Stomach (tissue), 8 donors: ENCODE measurements at regions not wholly inside any gene's neighbourhood (a gene's known extent, or its start where the extent isn't known, plus 50 kb on each side); places are given as distances from the start of the nearest gene placed in this dataset.

Experiments used
- DNase-seq, 2 donors: peaks; one replicate each; pipeline versions ENCODE4 v3.0.0 to v3.0.0-alpha.2; 2013 to 2019
- H3K27ac ChIP-seq, 5 donors: fragments of 200-600 bp in 4 of 5; sonication (generic) in 4 of 5; one replicate each; pipeline ENCODE4 v1.5.1; 2013 to 2019; ENCODE audit warnings: mild to moderate bottlenecking in 1 of 5, moderate library complexity in 1 of 5
- H3K27me3 ChIP-seq, 3 donors: fragments of 200-600 bp; sonication (generic); one replicate each; pipeline ENCODE4 v1.5.1; 2017 to 2019; ENCODE audit warnings: mixed run types in 1 of 3
- H3K36me3 ChIP-seq, 4 donors: fragments of 200-600 bp; sonication (generic); 1 replicate in 3 of 4; 2 replicates in 1 of 4; pipeline ENCODE4 v1.5.1; 2016 to 2019
- H3K4me1 ChIP-seq, 4 donors: fragments of 200-600 bp; sonication (generic); one replicate each; pipeline ENCODE4 v1.5.1; 2016 to 2019
- H3K4me3 ChIP-seq, 4 donors: fragments of 200-600 bp; sonication (generic) in 3 of 4; one replicate each; pipeline ENCODE4 v1.5.1; 2016 to 2019; ENCODE audit warnings: mild to moderate bottlenecking in 1 of 4
- H3K9me3 ChIP-seq, 4 donors: fragments of 200-600 bp; sonication (generic); one replicate each; pipeline ENCODE4 v1.5.1; 2016 to 2019
- CTCF ChIP-seq, 7 experiments: fragments of 450-650 bp in 4 of 7; fragments of 200-600 bp in 3 of 7; sonication (generic) in 3 of 7; IDR thresholded peaks; one replicate each; pipeline ENCODE4 v1.5.1; 2016 to 2019; ENCODE audit warnings: antibody characterized with exemption in 7 of 7, control low read depth in 2 of 7, mild to moderate bottlenecking in 1 of 7
- EP300 ChIP-seq: sonication (generic); formaldehyde crosslinking; IDR thresholded peaks from one replicate; pipeline ENCODE4 v1.6.1; 2017; ENCODE audit warnings: antibody characterized with exemption
- POLR2A ChIP-seq, 4 donors: fragments of 450-650 bp; IDR thresholded peaks; one replicate each; pipeline ENCODE4 v1.6.1; 2016; ENCODE audit warnings: antibody characterized with exemption in 4 of 4, control low read depth in 2 of 4, mild to moderate bottlenecking in 1 of 4, moderate library complexity in 1 of 4
- POLR2AphosphoS5 ChIP-seq, 3 donors: sonication (generic); formaldehyde crosslinking; IDR thresholded peaks; one replicate each; pipeline ENCODE4 v1.6.1; 2016; ENCODE audit warnings: antibody characterized with exemption in 3 of 3
- WGBS, 5 donors: extraction: QIAGEN DNeasy Blood & Tissue Kit in 3 of 5; methylation state at CpG; one replicate each; pipeline versions ENCODE4 v1.1.5 to v1.1.7; 2013 to 2018; 5-methylcytosine and 5-hydroxymethylcytosine counted together
- intact Hi-C: fragments of 100-400 bp; cut with DNase I; formaldehyde crosslinking; loops from one replicate; pipeline ENCODE4 v1.15.1; 2023; ENCODE audit warnings: low total_unique reads
- donor health status: healthy with polysubstance abuse.
- donor health status: Bipolar disorder and iron deficiency.
- donor health status: healthy.

GRCh38 chr2:34844629-34845028, 1245.5 kb upstream of the FAM98A start:
- H3K4me3 ChIP-seq = no peak overlapping the region
- no peaks in the 10 kb centered on the region for H3K36me3 ChIP-seq
- intact Hi-C loops = no loop called here
- H3K27ac ChIP-seq = no peak overlapping the region
- no peak for TF ChIP-seq POLR2A (IDR thresholded peaks at IDR 0.05)
- TF ChIP-seq EP300 = no peak
- TF ChIP-seq CTCF (IDR thresholded peaks at IDR 0.05) = no peak
- no peak for TF ChIP-seq POLR2AphosphoS5 (IDR thresholded peaks at IDR 0.05)
- DNase-seq = no peak
- no peaks in the 10 kb centered on the region for H3K27me3 ChIP-seq
- H3K4me1 ChIP-seq = no peaks in the 10 kb centered on the region
- no peaks in the 10 kb centered on the region for H3K9me3 ChIP-seq

- 89 to 95% (median 92%) methylated on average over 3 of the region's 3 CpGs for WGBS, 5 donors
- no peaks in the 10 kb centered on the region for H3K36me3 ChIP-seq
These were observed 1239.3 kb upstream of the FAM98A start for GRCh38 chr2:34838408-34838807.

GRCh38 chr2:34836361-34836760, 1237.3 kb upstream of the FAM98A start:
- Histone ChIP-seq H3K36me3 (no peaks in the 10 kb centered on the region), H3K27ac (no peak overlapping the region), H3K9me3 (peaks cover 0 to 17% (median 0%) of the 10 kb centered on the region in 4 donors), H3K27me3 (no peaks in the 10 kb centered on the region), H3K4me1 (no peaks in the 10 kb centered on the region), H3K4me3 (no peak overlapping the region)
- WGBS, 5 donors = 81 to 87% (median 86%) methylated on average over 1 of the region's 1 CpG
- no peak for TF ChIP-seq POLR2A (IDR thresholded peaks at IDR 0.05)
- TF ChIP-seq EP300 = no peak
- TF ChIP-seq POLR2AphosphoS5 (IDR thresholded peaks at IDR 0.05) = no peak
- no peak for TF ChIP-seq CTCF (IDR thresholded peaks at IDR 0.05)
- intact Hi-C loops = no loop called here
- no peak for DNase-seq

More at GRCh38 chr2:34838408-34838807, 1239.3 kb upstream of the FAM98A start:
- H3K9me3 ChIP-seq = peaks cover 0 to 17% (median 0%) of the 10 kb centered on the region in 4 donors
- no peaks in the 10 kb centered on the region for H3K4me1 ChIP-seq
- H3K27ac ChIP-seq = no peak overlapping the region
- H3K27me3 ChIP-seq = no peaks in the 10 kb centered on the region
- TF ChIP-seq POLR2AphosphoS5 (IDR thresholded peaks at IDR 0.05) (no peak), CTCF (IDR thresholded peaks at IDR 0.05) (no peak), EP300 (no peak), POLR2A (IDR thresholded peaks at IDR 0.05) (no peak)
- H3K4me3 ChIP-seq = no peak overlapping the region
- DNase-seq = no peak
- intact Hi-C loops = no loop called here

- H3K4me1 ChIP-seq = no peaks in the 10 kb centered on the region
- H3K27ac ChIP-seq = no peak overlapping the region
- no peaks in the 10 kb centered on the region for H3K27me3 ChIP-seq
- no peak for DNase-seq
- WGBS, 5 donors = 80 to 96% (median 82%) methylated on average over 4 of the region's 4 CpGs
- no peak for TF ChIP-seq CTCF (IDR thresholded peaks at IDR 0.05)
- TF ChIP-seq EP300 = no peak
- TF ChIP-seq POLR2A (IDR thresholded peaks at IDR 0.05) = no peak
- TF ChIP-seq POLR2AphosphoS5 (IDR thresholded peaks at IDR 0.05) = no peak
- no peak overlapping the region for H3K4me3 ChIP-seq
- intact Hi-C loops = no loop called here
- no peaks in the 10 kb centered on the region for H3K36me3 ChIP-seq
- H3K9me3 ChIP-seq = peaks cover 0 to 8% (median 4%) of the 10 kb centered on the region in 4 donors
These were observed 1232.0 kb upstream of the FAM98A start for GRCh38 chr2:34831096-34831495.
